ENCODE measurements at regions not wholly inside any gene's neighbourhood (a gene's known extent, or its start where the extent isn't known, plus 50 kb on each side); places are given as distances from the start of the nearest gene placed in this dataset.

GRCh38 chr14:83433618-83434017 lies 1900.0 kb upstream of the SEL1L start:
- ChIA-PET CTCF (no interaction called here), POLR2A (no interaction called here)

- ChIA-PET CTCF (no interaction called here), POLR2A (no interaction called here)
Observed at GRCh38 chr14:83441801-83442200, 1908.1 kb upstream of the SEL1L start.

DNA sequence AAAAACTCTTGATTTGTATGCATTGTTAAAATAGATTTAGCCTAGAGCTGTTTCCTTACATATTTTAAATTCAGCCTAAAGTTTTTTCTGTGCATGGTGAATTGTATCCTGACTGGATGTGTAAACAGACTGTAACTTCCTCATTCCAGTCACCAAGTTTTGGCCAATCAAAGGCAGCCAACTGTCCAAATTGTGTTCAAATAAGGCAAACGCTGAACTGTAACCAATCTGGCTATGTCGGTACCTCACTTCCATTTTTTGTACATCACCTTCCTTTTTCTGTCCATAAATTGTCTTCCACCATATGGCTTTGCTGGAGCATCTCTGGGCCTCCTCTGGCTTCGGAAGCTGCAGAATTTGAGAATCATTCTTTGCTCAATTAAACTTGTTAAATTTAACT lies 1921.9 kb upstream of the SEL1L start:
- POLR2A ChIA-PET = no interaction called here
- CTCF ChIA-PET = no interaction called here

- POLR2A ChIA-PET = no interaction called here
- CTCF ChIA-PET = no interaction called here
Observed at GRCh38 chr14:83461521-83461920, 1927.9 kb upstream of the SEL1L start.

DNA sequence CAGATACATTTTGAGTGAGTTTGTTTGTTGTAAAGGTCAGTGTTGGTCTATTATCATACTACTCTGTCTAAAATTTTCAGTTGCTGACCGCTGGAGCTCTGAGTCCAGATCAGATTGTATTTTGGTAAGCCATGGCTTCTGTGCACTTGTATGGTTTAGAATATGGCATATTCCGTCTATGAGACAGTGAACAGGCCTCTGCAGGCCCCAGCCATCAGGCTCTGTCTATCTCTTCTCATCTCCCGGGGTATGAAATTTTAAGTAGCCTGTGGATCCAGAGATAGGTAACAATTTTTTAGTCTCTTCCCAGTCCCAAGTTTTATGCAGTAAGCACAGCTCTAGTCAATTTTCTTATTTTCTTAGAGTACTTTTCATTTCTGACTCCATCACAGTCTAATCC lies 1929.1 kb upstream of the SEL1L start:
- POLR2A ChIA-PET = no interaction called here
- CTCF ChIA-PET = no interaction called here

DNA sequence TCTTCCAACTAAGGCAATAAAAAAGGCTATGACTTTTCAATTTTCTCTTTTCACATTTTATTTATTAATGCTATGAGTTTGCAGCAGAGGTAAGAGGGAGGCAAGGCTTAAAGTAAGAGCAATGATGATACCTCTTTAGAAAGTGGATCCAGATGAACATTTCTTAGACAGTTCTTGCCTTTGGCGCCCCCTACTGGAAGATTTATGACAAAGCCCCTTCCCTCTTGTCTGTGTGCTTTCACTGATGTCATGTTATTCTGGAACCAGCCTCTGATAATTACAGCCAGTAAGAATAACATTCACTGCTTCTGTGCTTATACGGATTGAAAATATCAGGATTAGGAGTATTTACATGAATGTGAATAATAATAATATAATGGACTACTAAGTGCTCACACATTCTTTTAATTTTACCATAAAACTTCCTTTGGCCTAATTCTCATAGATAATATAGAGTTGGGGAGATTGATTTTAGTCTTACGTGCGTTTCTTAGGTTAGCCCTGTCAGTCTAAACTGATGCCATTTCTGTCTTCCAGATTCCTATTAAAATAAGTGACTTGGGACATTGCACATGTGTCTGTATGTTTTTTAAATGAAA lies 1929.9 kb upstream of the SEL1L start:
- ChIA-PET CTCF (no interaction called here), POLR2A (no interaction called here)

DNA sequence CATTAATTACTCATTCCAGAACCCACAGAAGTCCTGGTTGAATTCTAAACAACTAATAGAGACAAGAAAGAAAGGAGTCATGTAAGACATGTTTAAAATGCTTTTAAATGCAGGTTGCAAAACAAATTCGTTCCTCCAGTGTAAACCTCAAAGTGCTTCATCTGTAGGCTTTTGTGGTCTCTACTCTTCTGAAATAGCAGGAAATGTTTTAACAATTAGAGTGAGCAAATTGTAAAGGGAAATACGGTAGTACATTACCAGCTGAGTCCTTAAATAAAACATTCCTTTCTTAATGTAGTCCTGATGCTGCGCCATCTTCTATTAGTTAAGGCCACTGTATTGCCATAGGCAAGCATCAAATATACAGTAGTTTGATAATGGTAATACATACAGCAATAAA lies 1934.2 kb upstream of the SEL1L start:
- POLR2A ChIA-PET = no interaction called here
- CTCF ChIA-PET = no interaction called here

DNA sequence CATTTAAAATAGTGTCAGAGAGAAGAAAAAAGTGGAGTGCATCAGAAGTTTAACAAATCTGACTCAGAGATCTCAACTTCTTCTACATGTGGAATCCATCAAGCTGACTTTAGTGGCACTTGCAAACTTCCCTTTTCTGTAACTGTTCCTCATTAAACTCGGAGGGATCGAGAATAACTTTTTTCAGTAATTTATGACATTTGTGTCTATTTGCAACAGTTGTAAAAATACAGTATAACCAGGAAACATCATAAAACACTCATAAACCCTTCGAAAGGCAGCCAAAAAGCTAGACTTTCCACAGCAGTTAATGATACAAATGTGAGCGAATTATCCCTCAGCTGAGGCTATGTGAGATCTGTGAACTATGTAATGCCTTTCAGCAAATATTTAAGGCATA lies 1936.8 kb upstream of the SEL1L start:
- ChIA-PET POLR2A (no interaction called here), CTCF (no interaction called here)

GRCh38 chr14:83470959-83471695 lies 1937.5 kb upstream of the SEL1L start:
- CTCF ChIA-PET = no interaction called here

DNA sequence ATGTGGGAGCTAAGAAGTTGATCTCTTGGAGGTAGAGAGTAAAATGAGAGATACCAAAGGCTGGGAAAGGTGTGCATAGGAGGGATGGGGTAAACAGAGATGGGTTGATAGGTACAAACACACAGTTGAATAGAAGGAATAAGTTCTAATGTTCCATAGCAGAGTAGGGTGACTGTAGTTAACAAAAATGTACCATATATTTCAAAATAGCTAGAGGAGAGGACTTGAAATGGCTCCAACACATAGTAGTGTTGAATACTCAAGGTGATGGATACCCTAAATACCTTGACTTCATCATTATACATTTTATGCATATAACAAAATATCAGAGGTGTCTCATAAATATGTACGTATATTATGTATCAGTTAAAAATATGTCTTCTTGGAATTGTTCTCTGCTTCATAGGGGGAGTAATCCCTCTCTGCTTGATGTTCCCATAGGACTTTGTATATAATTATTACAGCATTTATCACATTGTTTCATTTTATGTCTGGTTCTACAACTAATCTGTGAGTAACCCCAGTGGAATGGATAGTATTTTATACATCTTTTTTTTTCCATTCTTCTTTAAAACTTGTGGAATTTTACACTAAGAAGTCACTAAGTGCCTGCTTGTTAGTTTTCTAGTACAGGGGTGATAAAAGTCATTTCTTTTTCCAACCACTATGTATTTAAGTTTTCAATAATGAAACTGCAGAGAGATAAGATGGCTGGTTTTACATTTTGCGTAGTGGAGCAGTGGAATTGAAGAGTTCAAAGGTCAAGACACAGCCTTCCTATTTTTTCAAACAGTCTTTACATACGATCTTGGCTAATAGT lies 1940.0 kb upstream of the SEL1L start:
- POLR2A ChIA-PET = no interaction called here
- CTCF ChIA-PET = no interaction called here

More at GRCh38 chr14:83470959-83471695, 1937.5 kb upstream of the SEL1L start:
- POLR2A ChIA-PET = no interaction called here

GRCh38 chr14:83478741-83479140 lies 1945.1 kb upstream of the SEL1L start:
- CTCF ChIA-PET = no interaction called here
- POLR2A ChIA-PET = no interaction called here

DNA sequence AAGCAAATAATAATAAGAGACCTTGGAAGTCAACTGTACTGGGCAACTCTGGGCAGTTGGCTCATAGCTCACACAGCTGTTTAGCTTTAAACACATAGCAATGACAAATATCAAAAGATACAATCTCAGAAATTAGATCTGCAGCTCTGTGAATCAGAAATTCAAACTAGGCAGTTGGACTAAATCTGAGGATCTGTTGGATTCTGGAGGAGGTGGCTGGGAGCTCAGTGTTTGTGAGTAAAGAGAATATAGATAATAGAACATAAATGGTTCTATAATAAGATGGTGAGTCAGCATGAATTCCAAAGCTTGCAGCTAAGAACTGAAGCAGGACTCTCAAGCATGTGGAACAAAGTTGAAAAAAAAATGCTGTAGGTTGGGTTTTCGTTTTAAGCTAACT lies 1949.4 kb upstream of the SEL1L start:
- ChIA-PET POLR2A (no interaction called here), CTCF (no interaction called here)

GRCh38 chr14:83485591-83485990 lies 1951.9 kb upstream of the SEL1L start:
- CTCF ChIA-PET = no interaction called here
- POLR2A ChIA-PET = no interaction called here

GRCh38 chr14:83491091-83491490 lies 1957.4 kb upstream of the SEL1L start:
- POLR2A ChIA-PET = no interaction called here
- CTCF ChIA-PET = no interaction called here

DNA sequence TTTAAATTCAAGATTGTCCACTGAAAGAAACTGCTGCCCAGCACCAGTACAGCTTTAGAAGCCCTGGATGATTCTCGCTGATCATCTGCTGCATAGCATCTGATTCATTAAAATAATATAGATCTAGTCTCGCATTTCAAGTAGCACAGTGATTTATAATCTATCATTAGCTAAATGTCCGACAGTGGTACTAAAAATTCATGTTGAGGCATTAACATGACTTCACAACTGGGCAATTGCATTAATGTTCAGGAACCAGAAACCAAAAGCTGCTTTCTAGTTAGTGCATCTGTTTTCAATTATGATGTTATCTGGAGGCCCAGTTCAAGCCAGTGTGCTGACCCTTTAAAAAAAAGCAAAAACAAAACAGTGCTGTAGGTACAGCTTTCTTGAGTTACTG lies 1987.2 kb upstream of the SEL1L start:
- POLR2A ChIA-PET = no interaction called here
- CTCF ChIA-PET = no interaction called here

DNA sequence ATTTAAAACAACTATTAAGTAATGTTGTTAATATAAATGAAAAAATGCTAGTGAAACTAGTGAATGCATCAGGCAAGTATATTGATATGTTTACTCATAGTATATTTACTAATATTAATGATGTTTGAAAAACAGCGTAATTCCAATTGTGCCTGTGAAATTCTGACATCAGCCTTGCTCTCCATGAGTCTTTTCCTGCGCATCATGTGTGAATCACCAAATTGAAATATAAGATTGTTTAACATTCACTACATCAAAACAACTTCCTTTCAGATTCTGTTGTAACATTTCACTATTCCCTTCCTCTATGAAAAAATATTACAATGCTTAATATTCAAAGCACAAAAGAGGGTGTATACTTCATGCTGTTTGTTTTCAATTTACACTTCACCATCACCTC lies 1995.9 kb upstream of the SEL1L start:
- ChIA-PET CTCF (no interaction called here), POLR2A (no interaction called here)

- ChIA-PET CTCF (no interaction called here), POLR2A (no interaction called here)
Observed at GRCh38 chr14:83533734-83534133, 1996.2 kb upstream of the FLRT2 start.

DNA sequence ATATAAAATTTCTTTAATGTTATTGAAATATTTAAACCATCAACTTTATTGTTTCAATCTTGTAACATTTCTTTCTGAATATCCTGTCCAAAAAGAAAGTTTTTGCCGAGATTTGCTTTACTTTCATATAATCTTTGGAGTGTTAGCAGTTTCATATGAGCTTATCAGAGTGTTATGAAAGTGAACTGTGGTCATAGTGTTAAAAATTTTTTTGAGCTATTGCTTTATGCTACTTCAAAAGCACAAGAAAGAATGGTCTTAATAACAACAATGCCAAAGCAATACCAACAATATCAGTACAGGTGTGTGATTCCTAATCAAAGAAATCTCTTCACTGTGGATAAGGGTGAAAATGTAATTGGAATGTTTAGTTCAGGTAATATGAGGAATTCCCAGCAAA lies 1994.9 kb upstream of the FLRT2 start:
- ChIA-PET POLR2A (no interaction called here), CTCF (no interaction called here)

GRCh38 chr14:83535444-83535843 lies 1994.5 kb upstream of the FLRT2 start:
- ChIA-PET CTCF (no interaction called here), POLR2A (no interaction called here)

DNA sequence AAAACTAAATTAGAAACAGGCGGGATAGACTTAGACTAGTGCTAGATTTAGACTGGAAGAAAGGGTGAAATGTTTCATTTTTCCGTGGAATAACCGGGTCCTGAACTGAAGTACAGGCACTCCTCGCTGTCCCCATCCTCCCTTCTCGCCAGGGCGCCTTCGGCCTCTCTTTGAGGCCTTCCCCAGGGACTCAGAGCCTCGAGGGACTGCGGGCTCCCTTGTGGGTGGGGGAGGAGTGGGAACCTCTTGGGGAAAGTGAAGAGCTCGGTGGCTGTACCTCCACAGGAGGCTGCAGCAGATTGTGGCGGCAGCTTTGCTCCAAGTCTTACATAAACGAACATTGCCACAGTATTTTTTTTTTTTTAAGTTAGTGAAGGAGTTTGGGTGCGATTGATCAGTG lies 1988.8 kb upstream of the FLRT2 start:
- POLR2A ChIA-PET = no interaction called here
- CTCF ChIA-PET = no interaction called here

DNA sequence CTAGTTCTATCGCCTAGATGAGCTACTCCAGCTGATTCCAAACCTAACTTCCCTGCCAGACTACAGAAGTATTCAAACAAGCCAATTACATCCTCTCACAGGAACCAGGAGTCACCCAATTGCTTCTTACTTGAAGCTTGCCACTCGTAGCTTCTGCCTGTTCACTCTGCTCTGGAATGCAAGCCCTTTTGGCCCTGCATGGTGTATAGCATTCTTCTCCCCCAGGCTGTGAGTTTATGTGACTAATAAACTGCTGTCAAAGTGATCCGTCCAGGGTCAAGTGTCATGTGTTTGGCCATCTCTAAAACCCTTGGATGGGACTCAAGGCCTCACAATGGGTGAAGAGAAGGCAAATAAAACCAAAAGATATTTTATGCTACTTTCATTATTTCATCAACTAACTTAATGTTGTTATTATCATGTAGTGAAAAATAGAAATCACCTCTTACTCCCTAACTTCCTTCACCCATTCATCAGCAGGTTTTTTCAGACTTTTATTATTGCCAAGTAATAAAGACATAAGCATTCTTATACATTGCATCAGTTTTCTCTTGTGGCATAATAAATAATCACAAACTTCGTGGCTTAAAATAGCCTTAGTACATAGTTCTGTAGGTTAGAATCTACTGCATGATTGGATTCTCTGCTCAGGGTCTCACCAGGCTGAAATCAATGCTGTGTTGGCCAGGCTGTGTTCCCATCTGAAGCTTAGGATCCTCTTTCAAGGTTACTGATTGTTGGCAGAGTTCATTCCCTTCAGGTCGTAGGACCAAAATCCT lies 1981.7 kb upstream of the FLRT2 start:
- POLR2A ChIA-PET = no interaction called here
- CTCF ChIA-PET = no interaction called here
